NCI-H82 (cell line): ENCODE measurements at regions not wholly inside any gene's neighbourhood (a gene's known extent, or its start where the extent isn't known, plus 50 kb on each side); places are given as distances from the start of the nearest gene placed in this dataset.

Experiments used
- DNase-seq: peaks from one replicate; lab custom pipeline; 2025; lab: John Stamatoyannopoulos, UW

GRCh38 chr3:193850084-193850619 lies 257.1 kb downstream of the OPA1 start:
- no peak for DNase-seq

GRCh38 chr3:193851428-193851847 lies 258.4 kb downstream of the OPA1 start:
- DNase-seq: no peak

GRCh38 chr3:193851941-193852674 lies 259.1 kb downstream of the OPA1 start:
- DNase-seq: no peak

- DNase-seq: no peak
Measured at GRCh38 chr3:193852901-193853300, 259.9 kb downstream of the OPA1 start.

- no peak for DNase-seq
Measured at GRCh38 chr3:193853511-193854219, 260.7 kb downstream of the OPA1 start.

GRCh38 chr3:193857996-193858395 lies 265.0 kb downstream of the OPA1 start:
- no peak for DNase-seq

- DNase-seq: no peak
Measured at GRCh38 chr3:193859195-193859594, 266.2 kb downstream of the OPA1 start.

- DNase-seq: no peak
Measured at GRCh38 chr3:193861012-193861411, 268.0 kb downstream of the OPA1 start.

- DNase-seq: no peak
Measured at GRCh38 chr3:193862843-193863242, 269.8 kb downstream of the OPA1 start.

GRCh38 chr3:193863657-193864357 lies 270.8 kb downstream of the OPA1 start:
- DNase-seq: no peak

- no peak for DNase-seq
Measured at GRCh38 chr3:193865339-193865738, 270.6 kb upstream of the HES1 start.

GRCh38 chr3:193865896-193866480 lies 270.0 kb upstream of the HES1 start:
- DNase-seq: no peak

GRCh38 chr3:193868590-193868989 lies 267.4 kb upstream of the HES1 start:
- no peak for DNase-seq

GRCh38 chr3:193869221-193870201 lies 266.4 kb upstream of the HES1 start:
- no peak for DNase-seq

- DNase-seq: no peak
Measured at GRCh38 chr3:193870376-193871219, 265.4 kb upstream of the HES1 start.

GRCh38 chr3:193871220-193871485 lies 264.8 kb upstream of the HES1 start:
- no peak for DNase-seq

- DNase-seq: no peak
Measured at GRCh38 chr3:193872265-193872753, 263.6 kb upstream of the HES1 start.

- DNase-seq: no peak
Measured at GRCh38 chr3:193873426-193874201, 262.3 kb upstream of the HES1 start.

- DNase-seq: no peak
Measured at GRCh38 chr3:193874512-193874911, 261.4 kb upstream of the HES1 start.
